OCI-LY3 (cell line): ENCODE measurements at regions not wholly inside any gene's neighbourhood (a gene's known extent, or its start where the extent isn't known, plus 50 kb on each side); places are given as distances from the start of the nearest gene placed in this dataset.

Source experiments
- H2AFZ ChIP-seq: fragments of 200-600, 300-600 bp; shearing (Covaris generic); 2 replicates; pipeline ENCODE4 v1.6.0; 2014; ENCODE audit warnings: antibody characterized with exemption, low read depth, low read length
- H3K27ac ChIP-seq: fragments of 200-600, 300-600 bp; sonication (generic); 2 replicates; pipeline ENCODE4 v1.5.1; 2014; ENCODE audit warnings: mild to moderate bottlenecking, low read length, moderate library complexity, mixed read lengths
- H3K27me3 ChIP-seq: fragments of 200-600, 300-600 bp; sonication (generic); 2 replicates; pipeline ENCODE4 v1.6.1; 2014; ENCODE audit warnings: low read depth, low read length, mixed read lengths
- H3K36me3 ChIP-seq: fragments of 200-600, 300-600 bp; sonication (generic); replicated peaks from 2 replicates; pipeline ENCODE3; 2014; ENCODE audit warnings: low read depth, low read length, mixed read lengths
- H3K4me1 ChIP-seq: fragments of 300-600, 200-600 bp; sonication (generic); 2 replicates; pipeline ENCODE4 v1.6.1; 2014; ENCODE audit warnings: low read length, mixed read lengths
- H3K4me2 ChIP-seq: fragments of 200-600, 300-600 bp; sonication (generic); 2 replicates; pipeline ENCODE4 v1.6.1; 2014; ENCODE audit warnings: low read length, mixed read lengths
- H3K4me3 ChIP-seq: fragments of 300-600, 200-600 bp; sonication (generic); 2 replicates; pipeline ENCODE4 v1.5.1; 2014; ENCODE audit warnings: antibody characterized with exemption, mild to moderate bottlenecking, low read length, moderate library complexity
- H3K79me2 ChIP-seq: fragments of 300-600, 200-600 bp; shearing (Covaris generic); 2 replicates; pipeline ENCODE4 v1.6.1; 2014; ENCODE audit warnings: mild to moderate bottlenecking, low read length, mixed read lengths
- H3K9ac ChIP-seq: fragments of 300-600, 200-600 bp; shearing (Covaris generic); 2 replicates; pipeline ENCODE4 v1.6.0; 2014; ENCODE audit warnings: mild to moderate bottlenecking, low read length, moderate library complexity
- H3K9me3 ChIP-seq: fragments of 200-600, 300-600 bp; shearing (Covaris generic); 2 replicates; pipeline ENCODE4 v1.6.1; 2014; ENCODE audit warnings: low read length, mixed read lengths; ENCODE audit not compliant: insufficient read depth
- H4K20me1 ChIP-seq: fragments of 200-600, 300-600 bp; sonication (generic); 2 replicates; pipeline ENCODE4 v1.6.1; 2016; ENCODE audit warnings: low read length, mixed read lengths; ENCODE audit not compliant: insufficient read depth
- CTCF ChIP-seq: fragments of 200-600, 300-600 bp; sonication (generic); IDR thresholded peaks from 2 replicates; pipeline ENCODE4 v1.5.1; 2014; ENCODE audit warnings: antibody characterized with exemption, low read length, low read depth
- EZH2phosphoT487 ChIP-seq: fragments of 200-600 bp; shearing (Covaris generic); IDR thresholded peaks from 2 replicates; pipeline ENCODE4 v1.6.1; 2018; ENCODE audit warnings: antibody characterized with exemption, mixed run types, low read depth

GRCh38 chr10:8543361-8544056 lies 489.0 kb downstream of the GATA3 start:
- no peak overlapping the region for H3K4me2 ChIP-seq
- TF ChIP-seq EZH2phosphoT487 = no peak
- no peak for TF ChIP-seq CTCF
- H2AFZ ChIP-seq = no peak overlapping the region
- H3K36me3 ChIP-seq = no peaks in the 10 kb centered on the region
- H3K4me3 ChIP-seq = no peak overlapping the region
- no peaks in the 10 kb centered on the region for H3K79me2 ChIP-seq
- H3K27me3 ChIP-seq = no peaks in the 10 kb centered on the region
- no peaks in the 10 kb centered on the region for H3K9me3 ChIP-seq
- H3K9ac ChIP-seq = no peak overlapping the region
- H4K20me1 ChIP-seq = no peaks in the 10 kb centered on the region
- H3K27ac ChIP-seq = no peak overlapping the region
- H3K4me1 ChIP-seq = no peaks in the 10 kb centered on the region

- Histone ChIP-seq H3K27ac (no peak overlapping the region), H3K4me2 (no peak overlapping the region), H3K27me3 (no peaks in the 10 kb centered on the region), H3K36me3 (no peaks in the 10 kb centered on the region), H3K9ac (no peak overlapping the region), H3K9me3 (no peaks in the 10 kb centered on the region), H2AFZ (no peak overlapping the region), H3K4me3 (no peak overlapping the region), H3K4me1 (no peaks in the 10 kb centered on the region), H4K20me1 (no peaks in the 10 kb centered on the region), H3K79me2 (no peaks in the 10 kb centered on the region)
- TF ChIP-seq EZH2phosphoT487 (no peak), CTCF (no peak)
These were observed 489.5 kb downstream of the GATA3 start for GRCh38 chr10:8544057-8544380.

DNA sequence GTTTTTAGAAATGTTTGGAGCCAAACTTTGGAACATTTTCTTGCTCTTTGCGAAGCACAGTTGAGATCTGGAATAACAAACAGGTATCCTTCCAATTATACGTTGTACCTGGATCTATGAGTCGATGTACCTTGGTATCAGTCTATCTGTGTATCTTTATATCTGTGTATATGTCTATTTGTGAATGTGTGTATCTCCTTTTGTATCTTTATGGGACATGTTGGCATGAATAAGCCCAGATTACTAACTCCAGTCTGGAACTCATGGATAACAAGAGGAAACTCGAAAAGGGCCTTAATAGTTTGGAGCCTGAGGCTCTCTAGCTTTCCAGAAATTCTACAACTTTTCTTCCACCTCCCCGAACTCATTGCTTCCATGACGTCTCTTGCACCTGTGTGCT lies 490.0 kb downstream of the GATA3 start:
- no peak overlapping the region for H2AFZ ChIP-seq
- no peaks in the 10 kb centered on the region for H4K20me1 ChIP-seq
- no peak overlapping the region for H3K9ac ChIP-seq
- H3K27ac ChIP-seq = no peak overlapping the region
- H3K79me2 ChIP-seq = no peaks in the 10 kb centered on the region
- H3K27me3 ChIP-seq = no peaks in the 10 kb centered on the region
- no peak for TF ChIP-seq CTCF
- no peak for TF ChIP-seq EZH2phosphoT487
- H3K4me3 ChIP-seq = no peak overlapping the region
- H3K9me3 ChIP-seq = no peaks in the 10 kb centered on the region
- H3K36me3 ChIP-seq = no peaks in the 10 kb centered on the region
- no peaks in the 10 kb centered on the region for H3K4me1 ChIP-seq
- H3K4me2 ChIP-seq = no peak overlapping the region

DNA sequence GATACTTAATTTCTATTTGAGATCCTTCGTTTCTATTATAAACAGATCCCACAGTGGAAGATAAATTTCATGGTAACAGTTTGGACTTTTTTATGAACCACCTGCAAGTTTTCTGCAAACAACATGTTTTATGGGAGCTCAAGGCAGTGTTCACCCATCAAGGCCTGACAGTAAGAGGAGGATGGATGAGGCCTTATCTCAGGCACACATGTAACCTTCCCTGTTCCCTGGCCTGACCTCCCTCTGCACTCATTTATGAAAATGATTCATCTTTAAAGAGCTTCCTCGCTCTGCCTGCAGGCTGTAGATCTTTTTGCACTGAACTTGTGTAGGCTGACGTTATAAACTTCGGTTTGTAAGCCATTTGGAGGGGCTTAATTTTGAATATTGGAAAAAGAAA lies 500.1 kb downstream of the GATA3 start:
- no peak overlapping the region for H3K9ac ChIP-seq
- no peaks in the 10 kb centered on the region for H3K9me3 ChIP-seq
- no peaks in the 10 kb centered on the region for H3K4me1 ChIP-seq
- H2AFZ ChIP-seq = no peak overlapping the region
- H3K27ac ChIP-seq = no peak overlapping the region
- no peaks in the 10 kb centered on the region for H3K27me3 ChIP-seq
- no peak for TF ChIP-seq CTCF
- no peak for TF ChIP-seq EZH2phosphoT487
- H3K4me2 ChIP-seq = no peak overlapping the region
- no peaks in the 10 kb centered on the region for H4K20me1 ChIP-seq
- no peaks in the 10 kb centered on the region for H3K36me3 ChIP-seq
- H3K79me2 ChIP-seq = no peaks in the 10 kb centered on the region
- H3K4me3 ChIP-seq = no peak overlapping the region
